MCF 10A (cell line): ENCODE measurements at regions not wholly inside any gene's neighbourhood (a gene's known extent, or its start where the extent isn't known, plus 50 kb on each side); places are given as distances from the start of the nearest gene placed in this dataset.
"Not testable (repeated sequence)": the region's sequence is repeated elsewhere in the genome, so short reads cannot be mapped to it uniquely, and the experiment has no call there.

Experiments used
- BruUV-seq: library from RNA; stranded (reverse); fragments of 400-500 nt; replicated peaks from 2 replicates; lab custom pipeline; 2021; lab: Mats Ljungman, UMichigan
- CTCF ChIA-PET: fragments of 300-600 bp; sonication (Branson Sonifier 250); formaldehyde crosslinking; extraction: SDS; loops from one replicate; lab custom pipeline; 2021; ENCODE audit warnings: antibody characterized with exemption, inconsistent platforms; lab: Yijun Ruan, JAX
- POLR2A ChIA-PET: fragments of 300-600, 350-650 bp; sonication (Branson Sonifier 250); formaldehyde crosslinking; extraction: SDS; loops from one replicate; lab custom pipeline; 2020; ENCODE audit warnings: antibody characterized with exemption, inconsistent platforms; lab: Yijun Ruan, JAX
- DNase-seq: peaks from one replicate; pipeline ENCODE4 v3.0.0-alpha.2; 2018; ENCODE audit not compliant: unreplicated experiment
- H3K27ac Mint-ChIP-seq: one replicate; pipeline ENCODE4 v1.8.0; 2022; ENCODE audit warnings: mild to moderate bottlenecking, low read depth, mixed read lengths; ENCODE audit not compliant: unreplicated experiment
- H3K27me3 Mint-ChIP-seq: one replicate; pipeline ENCODE4 v1.8.0; 2022; ENCODE audit warnings: mixed read lengths; ENCODE audit not compliant: insufficient read depth, unreplicated experiment
- H3K36me3 Mint-ChIP-seq: one replicate; pipeline ENCODE4 v1.8.0; 2022; ENCODE audit warnings: mild to moderate bottlenecking, moderate library complexity, mixed read lengths; ENCODE audit not compliant: insufficient read depth, unreplicated experiment
- H3K4me1 Mint-ChIP-seq: one replicate; pipeline ENCODE4 v1.8.0; 2022; ENCODE audit warnings: mixed read lengths; ENCODE audit not compliant: insufficient read depth, unreplicated experiment
- H3K4me3 Mint-ChIP-seq: one replicate; pipeline ENCODE4 v1.8.0; 2022; ENCODE audit warnings: mild to moderate bottlenecking, moderate library complexity, mixed read lengths; ENCODE audit not compliant: unreplicated experiment
- H3K9me3 Mint-ChIP-seq: one replicate; pipeline ENCODE4 v1.8.0; 2022; ENCODE audit warnings: mixed read lengths; ENCODE audit not compliant: unreplicated experiment
- CTCF ChIP-seq: fragments of 200-600 bp; IDR thresholded peaks from one replicate; pipeline ENCODE4 v1.8.0; 2022; ENCODE audit warnings: antibody characterized with exemption, mild to moderate bottlenecking; ENCODE audit not compliant: unreplicated experiment
- intact Hi-C: fragments of 100-400 bp; cut with micrococcal nuclease; formaldehyde crosslinking; loops from 2 replicates; pipeline ENCODE4 v1.14.1; 2022

GRCh38 chr14:76701436-76701835, 59.8 kb upstream of the VASH1 start:
- CTCF ChIA-PET: interaction anchor here (0.6 to 1.3 kb wide), 4 partner anchors 8 to 56 kb away, joined by 3 to 4 read pairs (median 3); no protein-coding TSS in a partner anchor
- TF ChIP-seq CTCF: no peak
- peaks cover 32% of the 10 kb centered on the region for H3K27me3 Mint-ChIP-seq

DNA sequence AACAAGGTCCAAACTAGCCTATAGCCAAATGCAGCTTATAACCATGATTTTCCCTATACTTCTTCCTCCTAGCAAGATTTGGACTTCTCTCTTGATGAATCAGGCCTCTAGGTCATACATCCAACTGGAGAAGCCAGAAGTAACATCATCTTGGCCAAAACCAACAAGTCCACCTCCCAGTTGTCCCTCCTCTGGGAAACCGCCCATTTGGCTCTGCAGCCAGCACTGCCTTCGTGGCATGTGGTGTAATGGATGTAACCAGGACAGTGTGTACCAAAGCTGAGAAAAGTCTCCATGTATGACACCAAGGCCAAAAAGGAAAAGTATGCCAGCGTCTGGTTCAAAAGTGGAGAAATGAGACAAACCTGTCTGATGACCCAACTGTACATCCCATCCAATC, 59.3 kb upstream of the VASH1 start:
- no peak for TF ChIP-seq CTCF
- no peak overlapping the region for H3K27ac Mint-ChIP-seq
- no peaks in the 10 kb centered on the region for H3K4me1 Mint-ChIP-seq
- ChIA-PET CTCF (interaction anchor here (0.6 to 1.3 kb wide), 5 partner anchors 8 to 56 kb away, joined by 3 to 5 read pairs (median 3); no protein-coding TSS in a partner anchor), POLR2A (no interaction called here)
- H3K36me3 Mint-ChIP-seq: no peaks in the 10 kb centered on the region
- H3K27me3 Mint-ChIP-seq: peaks cover 32% of the 10 kb centered on the region
- intact Hi-C loops: no loop called here
- H3K9me3 Mint-ChIP-seq: peaks cover 8% of the 10 kb centered on the region
- no peak for DNase-seq
- no peak overlapping the region for H3K4me3 Mint-ChIP-seq
- BruUV-seq: no TSS peak

More at GRCh38 chr14:76701436-76701835, 59.8 kb upstream of the VASH1 start:
- Mint-ChIP-seq H3K9me3 (peaks cover 8% of the 10 kb centered on the region), H3K36me3 (no peaks in the 10 kb centered on the region), H3K27ac (no peak overlapping the region), H3K4me1 (no peaks in the 10 kb centered on the region), H3K4me3 (no peak overlapping the region)
- POLR2A ChIA-PET: no interaction called here
- intact Hi-C loops: no loop called here
- no TSS peak for BruUV-seq
- no peak for DNase-seq

GRCh38 chr14:76705214-76705613, 56.1 kb upstream of the VASH1 start:
- CTCF ChIA-PET: interaction anchor here (0.9 to 1.8 kb wide), 3 partner anchors 39 to 170 kb away, joined by 3 to 5 read pairs (median 3); no protein-coding TSS in a partner anchor
- Mint-ChIP-seq H3K27me3 (peaks cover 32% of the 10 kb centered on the region), H3K9me3 (peaks cover 3% of the 10 kb centered on the region), H3K4me1 (no peaks in the 10 kb centered on the region), H3K4me3 (no peak overlapping the region), H3K36me3 (no peaks in the 10 kb centered on the region), H3K27ac (no peak overlapping the region)
- DNase-seq: no peak
- intact Hi-C loops: no loop called here
- no TSS peak for BruUV-seq
- POLR2A ChIA-PET: no interaction called here
- TF ChIP-seq CTCF: no peak

GRCh38 chr14:76706207-76706606, 55.1 kb upstream of the VASH1 start:
- DNase-seq, H3K4me1 Mint-ChIP-seq, H3K36me3 Mint-ChIP-seq, H3K27ac Mint-ChIP-seq, H3K9me3 Mint-ChIP-seq, BruUV-seq, intact Hi-C loops, H3K4me3 Mint-ChIP-seq: not testable (repeated sequence)
- H3K27me3 Mint-ChIP-seq: peaks cover 32% of the 10 kb centered on the region
- POLR2A ChIA-PET: interaction anchor here (2.5 kb wide), 1 partner anchor 105 kb away, joined by 10 read pairs; no protein-coding TSS in a partner anchor
- CTCF ChIA-PET: interaction anchor here (0.9 to 2.3 kb wide), 4 partner anchors 12 to 250 kb away, joined by 3 to 12 read pairs (median 5); no protein-coding TSS in a partner anchor
